ENCODE measurements at regions not wholly inside any gene's neighbourhood (a gene's known extent, or its start where the extent isn't known, plus 50 kb on each side); places are given as distances from the start of the nearest gene placed in this dataset.

- DNase-seq = no peak
Observed at GRCh38 chr19:28422791-28423650, 789.9 kb downstream of the UQCRFS1 start.

GRCh38 chr19:28422046-28422445 lies 790.9 kb downstream of the UQCRFS1 start:
- DNase-seq = no peak

GRCh38 chr19:28420811-28421550 lies 792.0 kb downstream of the UQCRFS1 start:
- DNase-seq = no peak

GRCh38 chr19:28419312-28419711 lies 793.6 kb downstream of the UQCRFS1 start:
- no peak for DNase-seq

- no peak for DNase-seq
Observed at GRCh38 chr19:28417361-28417760, 795.6 kb downstream of the UQCRFS1 start.

GRCh38 chr19:28416245-28416644 lies 796.7 kb downstream of the UQCRFS1 start:
- no peak for DNase-seq

- no peak for DNase-seq
Observed at GRCh38 chr19:28414748-28415147, 798.2 kb downstream of the UQCRFS1 start.

GRCh38 chr19:28409859-28410258 lies 803.1 kb downstream of the UQCRFS1 start:
- DNase-seq = no peak

- DNase-seq = no peak
Observed at GRCh38 chr19:28406966-28407365, 806.0 kb downstream of the UQCRFS1 start.

GRCh38 chr19:28405346-28405742 lies 807.6 kb downstream of the UQCRFS1 start:
- no peak for DNase-seq

GRCh38 chr19:28404472-28404871 lies 808.5 kb downstream of the UQCRFS1 start:
- DNase-seq = no peak

- DNase-seq = no peak
Observed at GRCh38 chr19:28403690-28404089, 809.3 kb downstream of the UQCRFS1 start.

- DNase-seq = no peak
Observed at GRCh38 chr19:28402701-28403290, 810.2 kb downstream of the UQCRFS1 start.

- no peak for DNase-seq
Observed at GRCh38 chr19:28401739-28402424, 811.1 kb downstream of the UQCRFS1 start.

GRCh38 chr19:28400953-28401671 lies 811.8 kb downstream of the UQCRFS1 start:
- no peak for DNase-seq

GRCh38 chr19:28399187-28399586 lies 813.8 kb downstream of the UQCRFS1 start:
- no peak for DNase-seq

- no peak for DNase-seq
Observed at GRCh38 chr19:28397800-28398199, 815.2 kb downstream of the UQCRFS1 start.

- DNase-seq = no peak
Observed at GRCh38 chr19:28397306-28397705, 815.6 kb downstream of the UQCRFS1 start.

GRCh38 chr19:28396287-28396831 lies 816.6 kb downstream of the UQCRFS1 start:
- DNase-seq = no peak

GRCh38 chr19:28394725-28395124 lies 818.2 kb downstream of the UQCRFS1 start:
- no peak for DNase-seq

GRCh38 chr19:28393574-28394336 lies 819.2 kb downstream of the UQCRFS1 start:
- no peak for DNase-seq
